ENCODE measurements at regions not wholly inside any gene's neighbourhood (a gene's known extent, or its start where the extent isn't known, plus 50 kb on each side); places are given as distances from the start of the nearest gene placed in this dataset.

DNA sequence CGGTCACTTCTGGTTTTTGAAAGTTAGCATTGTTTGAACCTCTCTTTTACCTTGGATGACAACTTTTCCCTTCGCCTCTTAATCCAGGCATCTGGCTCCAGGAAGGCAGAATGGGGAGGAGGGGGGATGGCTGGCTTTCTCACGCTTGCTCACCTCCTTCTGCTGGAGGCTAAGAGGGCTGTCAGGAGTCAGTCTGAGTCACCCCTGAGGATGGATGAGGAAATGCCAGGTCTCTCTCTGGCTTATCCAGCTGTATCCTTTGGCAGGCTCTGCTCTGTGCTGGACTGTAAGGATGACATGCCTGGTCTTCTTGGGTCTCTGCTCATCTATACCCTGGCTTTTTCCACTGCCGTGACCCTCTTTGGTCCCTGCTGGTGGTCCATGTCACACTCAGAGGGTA lies 142.9 kb upstream of the GYPC start:
- no peak for DNase-seq

DNA sequence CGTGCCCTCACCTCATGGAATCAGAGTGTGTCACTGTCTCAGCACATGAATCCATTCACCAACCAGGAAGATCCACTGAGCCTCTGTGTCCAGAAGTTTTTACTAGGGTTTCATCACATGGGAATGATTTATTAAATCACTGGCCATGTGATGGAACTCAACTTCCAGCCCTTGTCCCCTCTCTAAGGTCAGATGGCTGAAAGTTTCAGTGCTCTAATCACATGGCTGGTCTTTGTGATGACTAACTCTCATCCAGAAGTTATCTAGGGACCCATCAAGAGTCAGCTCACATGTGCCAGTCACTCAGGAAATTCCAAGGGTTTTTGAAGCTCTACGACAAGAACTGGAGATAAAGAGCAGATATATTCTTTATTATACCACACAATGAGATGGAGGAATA lies 140.5 kb upstream of the GYPC start:
- DNase-seq, result no peak

GRCh38 chr2:126518196-126518595 lies 137.8 kb upstream of the GYPC start:
- no peak for DNase-seq

DNA sequence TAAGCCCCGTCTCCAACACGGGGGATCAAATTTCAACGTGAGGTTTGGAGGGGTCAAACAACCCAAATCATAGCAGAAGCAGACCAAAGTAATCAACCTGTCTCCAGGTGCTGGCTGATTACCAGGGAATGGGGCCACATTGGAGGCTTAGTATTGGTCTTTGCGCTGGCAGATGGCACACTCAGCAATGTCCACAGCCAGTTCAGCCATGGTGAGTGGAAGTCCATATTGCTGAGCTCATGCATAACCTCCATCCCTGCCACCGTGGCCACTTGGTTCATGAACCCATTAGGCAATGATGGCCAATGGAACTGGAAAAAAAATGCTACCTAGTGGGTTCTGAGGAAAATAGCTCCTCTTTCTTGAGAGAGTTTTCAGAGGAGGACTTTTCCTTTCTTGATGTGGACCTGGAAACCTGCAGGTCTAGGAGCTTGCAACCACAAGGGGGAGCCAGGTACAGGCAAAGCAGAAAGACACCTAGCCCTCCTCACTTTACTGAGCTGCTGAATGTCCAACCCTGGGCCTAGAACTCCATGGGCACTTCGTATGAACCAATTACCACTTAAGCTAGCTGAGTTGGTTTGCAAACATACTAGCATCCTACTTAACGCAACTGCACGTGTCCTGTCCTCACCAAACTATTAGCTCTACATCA lies 128.0 kb upstream of the GYPC start:
- peak; percentile 52 for DNase-seq

GRCh38 chr2:126531029-126531428 lies 124.9 kb upstream of the GYPC start:
- DNase-seq, result no peak

GRCh38 chr2:126534478-126534877 lies 121.5 kb upstream of the GYPC start:
- DNase-seq, result no peak

- no peak for DNase-seq
These were observed 120.5 kb upstream of the GYPC start for GRCh38 chr2:126535408-126535807.

GRCh38 chr2:126536605-126537200 lies 119.3 kb upstream of the GYPC start:
- no peak for DNase-seq

DNA sequence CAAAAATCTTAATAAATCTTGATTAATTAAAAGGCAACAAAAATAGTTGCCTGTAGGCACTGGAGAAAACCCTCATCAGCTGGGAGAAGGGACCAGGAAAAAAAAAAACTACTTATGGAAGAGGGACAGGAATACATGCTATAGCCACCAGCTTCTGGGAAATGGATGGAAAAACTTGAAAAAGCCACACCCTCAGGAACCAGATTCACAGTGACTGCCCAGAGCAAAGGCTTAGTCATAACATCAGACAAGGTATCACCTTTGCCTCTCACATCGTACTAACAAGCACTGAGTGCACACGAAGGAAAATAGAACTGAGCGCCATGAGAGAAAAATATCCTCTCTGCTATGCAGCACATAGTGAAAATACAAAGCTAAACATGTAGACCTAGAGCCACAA lies 116.9 kb upstream of the GYPC start:
- DNase-seq, result no peak

DNA sequence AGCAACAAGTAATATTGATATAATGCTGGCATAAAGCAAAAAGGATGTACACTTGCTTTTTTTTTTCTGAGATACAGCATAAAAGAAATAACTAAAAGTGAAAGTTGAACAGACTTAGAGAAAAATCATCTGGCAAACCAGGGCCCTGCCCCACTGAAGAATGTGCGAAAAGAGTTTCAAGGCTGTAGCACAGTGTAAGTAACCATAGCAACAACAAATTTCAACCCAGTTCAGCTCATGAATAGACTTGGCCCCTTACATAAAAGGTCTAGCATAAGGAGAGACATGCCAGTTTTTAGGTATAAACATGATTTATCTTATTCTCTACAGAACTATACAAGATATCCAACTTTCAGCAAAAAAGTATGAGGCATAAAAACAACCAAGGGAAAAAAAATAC lies 113.7 kb upstream of the GYPC start:
- DNase-seq, result no peak

GRCh38 chr2:126543081-126543480 lies 112.9 kb upstream of the GYPC start:
- DNase-seq, result no peak

DNA sequence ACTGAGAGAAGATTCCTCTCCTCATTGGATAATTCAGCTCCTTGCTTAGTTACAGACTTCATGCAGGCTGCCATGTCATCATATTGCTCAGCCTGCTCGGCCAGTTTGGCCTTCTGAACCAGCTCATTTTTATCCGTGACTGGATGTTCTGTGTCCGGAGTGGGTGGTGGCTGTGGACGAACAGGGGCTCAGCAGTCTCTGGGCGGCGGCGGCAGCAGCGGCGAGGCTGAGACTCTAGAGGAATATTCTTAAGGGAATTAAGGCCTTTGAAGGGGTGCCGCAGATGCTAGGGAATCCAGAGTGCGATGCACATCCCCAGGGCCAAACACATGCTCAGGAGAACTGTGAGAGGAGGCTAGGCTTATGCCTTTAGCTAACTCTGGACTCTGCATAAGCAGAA lies 97.9 kb upstream of the GYPC start:
- DNase-seq, result no peak

DNA sequence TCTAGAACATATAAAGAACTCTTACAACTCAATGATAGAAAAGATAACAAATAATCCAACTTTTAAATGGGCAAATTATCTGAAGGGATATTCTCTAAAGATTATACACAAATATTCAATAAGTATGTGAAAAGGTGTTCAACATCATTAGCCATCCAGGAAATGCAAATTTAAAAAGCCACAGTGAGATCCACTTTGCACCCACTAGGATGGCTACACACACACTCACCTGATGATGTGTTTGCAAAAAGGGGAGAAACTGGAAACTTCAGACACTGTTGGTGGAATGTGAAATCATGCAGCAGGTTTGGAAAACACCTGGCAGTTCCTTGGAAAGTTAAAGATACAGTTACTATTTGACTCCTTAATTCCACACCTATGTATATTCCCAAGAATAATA lies 87.2 kb upstream of the GYPC start:
- no peak for DNase-seq

DNA sequence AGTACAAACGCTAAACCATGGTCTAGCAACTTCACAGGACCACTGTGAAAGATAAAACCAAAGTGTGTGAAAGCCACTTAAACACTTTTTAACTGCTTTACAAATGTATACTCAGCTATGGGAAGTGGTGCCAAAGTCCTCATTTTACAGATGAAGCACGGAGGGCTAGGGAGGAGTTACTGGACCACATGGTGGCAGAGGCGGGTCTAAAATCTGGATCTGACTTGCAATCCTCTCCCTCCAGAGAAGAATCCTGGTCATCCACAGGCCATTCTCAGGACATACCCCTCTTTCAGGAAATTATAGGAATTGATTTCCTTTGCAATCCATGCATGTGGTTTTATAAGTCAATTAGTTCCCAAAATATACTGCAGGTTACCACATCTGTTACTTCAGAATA lies 84.6 kb upstream of the GYPC start:
- DNase-seq, result no peak

- DNase-seq, result no peak
These were observed 80.3 kb upstream of the GYPC start for GRCh38 chr2:126575631-126576030.

- no peak for DNase-seq
These were observed 76.1 kb upstream of the GYPC start for GRCh38 chr2:126579868-126580267.

DNA sequence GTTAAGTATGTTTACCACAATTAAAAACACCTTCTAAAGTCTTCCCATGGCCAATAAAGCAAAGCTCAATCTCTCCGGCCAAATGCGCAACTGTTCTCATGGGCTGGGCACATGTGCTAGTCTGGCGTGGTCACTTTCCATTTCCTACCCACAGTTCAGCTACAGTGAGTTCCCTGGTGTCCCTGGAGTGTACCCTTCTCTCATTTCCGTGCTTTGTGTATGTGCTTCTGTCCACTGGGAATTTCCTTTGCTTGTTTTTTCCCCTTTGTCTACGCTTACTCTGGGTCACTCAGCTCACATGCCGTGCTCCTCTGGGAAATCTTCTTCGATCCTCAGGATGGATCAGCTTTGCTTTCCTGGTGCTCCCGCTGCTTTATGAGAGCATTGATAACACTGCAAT lies 69.6 kb upstream of the GYPC start:
- DNase-seq, result no peak

- DNase-seq, result no peak
These were observed 56.9 kb upstream of the GYPC start for GRCh38 chr2:126599062-126599461.

GRCh38 chr2:126600742-126601141 lies 55.2 kb upstream of the GYPC start:
- DNase-seq, result no peak

- DNase-seq, result no peak
These were observed 53.6 kb upstream of the GYPC start for GRCh38 chr2:126602334-126602733.

Data from RPMI8226 (cell line).